ENCODE measurements at regions not wholly inside any gene's neighbourhood (a gene's known extent, or its start where the extent isn't known, plus 50 kb on each side); places are given as distances from the start of the nearest gene placed in this dataset.

DNA sequence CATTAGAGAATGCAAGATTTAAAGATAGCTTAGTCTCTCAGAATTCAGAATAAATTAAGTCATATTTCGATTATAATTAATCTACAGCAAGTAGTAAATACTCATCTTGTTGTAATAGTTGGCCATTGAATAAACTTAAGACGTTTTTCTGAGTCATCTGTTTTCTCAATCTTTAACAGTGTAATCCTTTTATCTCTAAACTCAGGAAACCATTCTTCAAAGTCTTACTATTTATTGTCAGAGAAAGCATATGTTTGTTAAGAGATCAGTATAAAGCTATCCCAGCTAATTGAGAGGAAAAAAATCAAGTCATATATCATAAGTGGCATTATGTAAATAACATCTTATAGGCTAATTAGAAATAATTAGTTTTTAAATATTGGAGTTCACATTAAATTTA lies 201.2 kb upstream of the ADAMTS5 start:
- Histone ChIP-seq H3K27ac (ENCODE audit: low read length) (no peak overlapping the region), H2AFZ (ENCODE audit: low read depth, low read length) (no peak overlapping the region), H3K79me2 (ENCODE audit: insufficient read depth, low read length) (no peaks in the 10 kb centered on the region), H3K9me3 (ENCODE audit: insufficient read depth, low read length, severe bottlenecking) (no peaks in the 10 kb centered on the region), H3K36me3 (ENCODE audit: insufficient read depth, low read length) (no peaks in the 10 kb centered on the region), H3K9ac (ENCODE audit: low read depth, low read length) (no peak overlapping the region), H3K4me3 (ENCODE audit: low read depth in 1 of 2, low read length in 2 of 2) (no peak overlapping the region), H4K20me1 (ENCODE audit: insufficient read depth, low read length) (no peaks in the 10 kb centered on the region), H3K4me1 (ENCODE audit: insufficient read depth, low read length) (no peaks in the 10 kb centered on the region), H3K27me3 (ENCODE audit: insufficient read depth, low read length, poor library complexity) (no peaks in the 10 kb centered on the region), H3K4me2 (ENCODE audit: insufficient read depth, low read length) (no peak overlapping the region)
- DNase-seq (no peak), ATAC-seq (ENCODE audit: insufficient read depth, low read depth) (no peak)
- TF ChIP-seq EZH2 (IDR thresholded peaks at IDR 0.05; ENCODE audit: borderline replicate concordance, low read depth, low read length, severe bottlenecking) = no peak
- TF ChIP-seq, protein P1, sequence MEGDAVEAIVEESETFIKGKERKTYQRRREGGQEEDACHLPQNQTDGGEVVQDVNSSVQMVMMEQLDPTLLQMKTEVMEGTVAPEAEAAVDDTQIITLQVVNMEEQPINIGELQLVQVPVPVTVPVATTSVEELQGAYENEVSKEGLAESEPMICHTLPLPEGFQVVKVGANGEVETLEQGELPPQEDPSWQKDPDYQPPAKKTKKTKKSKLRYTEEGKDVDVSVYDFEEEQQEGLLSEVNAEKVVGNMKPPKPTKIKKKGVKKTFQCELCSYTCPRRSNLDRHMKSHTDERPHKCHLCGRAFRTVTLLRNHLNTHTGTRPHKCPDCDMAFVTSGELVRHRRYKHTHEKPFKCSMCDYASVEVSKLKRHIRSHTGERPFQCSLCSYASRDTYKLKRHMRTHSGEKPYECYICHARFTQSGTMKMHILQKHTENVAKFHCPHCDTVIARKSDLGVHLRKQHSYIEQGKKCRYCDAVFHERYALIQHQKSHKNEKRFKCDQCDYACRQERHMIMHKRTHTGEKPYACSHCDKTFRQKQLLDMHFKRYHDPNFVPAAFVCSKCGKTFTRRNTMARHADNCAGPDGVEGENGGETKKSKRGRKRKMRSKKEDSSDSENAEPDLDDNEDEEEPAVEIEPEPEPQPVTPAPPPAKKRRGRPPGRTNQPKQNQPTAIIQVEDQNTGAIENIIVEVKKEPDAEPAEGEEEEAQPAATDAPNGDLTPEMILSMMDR (IDR thresholded peaks at IDR 0.05; ENCODE audit: borderline replicate concordance, extremely low read depth, low read length, poor library complexity, severe bottlenecking) = no peak

DNA sequence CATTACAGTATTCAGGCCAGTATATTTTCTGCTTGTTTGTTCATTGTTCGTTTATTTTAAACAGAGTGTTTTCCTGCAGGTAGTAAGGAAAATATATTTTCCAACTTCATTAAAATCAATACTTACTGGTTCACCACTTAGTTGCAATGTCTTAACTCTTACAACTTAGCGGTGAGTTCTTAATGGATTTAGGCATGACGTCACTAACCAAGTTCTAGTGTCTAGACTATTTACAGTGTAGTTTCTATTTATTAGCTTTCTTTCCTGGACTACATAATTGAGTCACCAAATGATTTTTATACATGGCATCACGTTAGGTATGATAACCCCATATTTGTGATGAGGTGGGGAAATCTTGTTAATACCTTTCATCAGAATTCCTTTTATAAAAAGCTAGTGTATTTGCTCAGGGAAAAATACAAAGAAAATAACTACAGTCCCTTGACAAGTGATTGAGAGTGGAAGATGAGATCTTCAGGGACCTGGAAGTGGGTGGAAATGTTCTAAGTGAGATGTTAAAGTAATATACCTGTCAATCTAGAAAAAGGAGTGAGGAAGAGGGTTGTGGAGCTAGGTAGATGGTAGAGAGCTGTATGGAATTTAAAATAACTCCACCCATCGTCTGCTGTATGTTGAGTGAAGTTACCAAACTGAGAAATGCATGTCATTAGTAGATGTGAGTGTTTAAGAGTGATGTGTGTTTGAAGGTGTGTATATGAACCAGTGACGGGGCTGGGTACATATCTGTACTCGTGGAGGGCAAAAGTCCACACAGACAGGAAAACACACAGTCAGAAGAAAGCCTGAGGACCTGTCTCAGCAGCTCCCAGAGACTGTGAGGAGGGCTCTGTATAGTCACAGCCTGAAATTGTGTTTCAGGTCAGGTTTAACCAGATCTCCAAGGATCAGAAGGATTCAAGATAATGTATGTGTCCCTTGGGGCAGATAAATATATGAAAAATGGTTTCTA lies 197.6 kb upstream of the ADAMTS5 start:
- H3K27ac ChIP-seq (ENCODE audit: low read length) = no peak overlapping the region
- no peak overlapping the region for H3K4me2 ChIP-seq (ENCODE audit: insufficient read depth, low read length)
- ATAC-seq (ENCODE audit: insufficient read depth, low read depth) = no peak
- H4K20me1 ChIP-seq (ENCODE audit: insufficient read depth, low read length) = no peaks in the 10 kb centered on the region
- no peak overlapping the region for H2AFZ ChIP-seq (ENCODE audit: low read depth, low read length)
- no peak for DNase-seq
- H3K79me2 ChIP-seq (ENCODE audit: insufficient read depth, low read length) = no peaks in the 10 kb centered on the region
- H3K4me1 ChIP-seq (ENCODE audit: insufficient read depth, low read length) = no peaks in the 10 kb centered on the region
- TF ChIP-seq, protein P1 (IDR thresholded peaks at IDR 0.05; ENCODE audit: borderline replicate concordance, extremely low read depth, low read length, poor library complexity, severe bottlenecking) = no peak
- TF ChIP-seq EZH2 (IDR thresholded peaks at IDR 0.05; ENCODE audit: borderline replicate concordance, low read depth, low read length, severe bottlenecking) = no peak
- no peak overlapping the region for H3K4me3 ChIP-seq (ENCODE audit: low read depth in 1 of 2, low read length in 2 of 2)
- H3K36me3 ChIP-seq (ENCODE audit: insufficient read depth, low read length) = no peaks in the 10 kb centered on the region
- no peaks in the 10 kb centered on the region for H3K9me3 ChIP-seq (ENCODE audit: insufficient read depth, low read length, severe bottlenecking)
- no peaks in the 10 kb centered on the region for H3K27me3 ChIP-seq (ENCODE audit: insufficient read depth, low read length, poor library complexity)
- no peak overlapping the region for H3K9ac ChIP-seq (ENCODE audit: low read depth, low read length)

- Histone ChIP-seq H3K27me3 (ENCODE audit: insufficient read depth, low read length, poor library complexity) (no peaks in the 10 kb centered on the region), H3K27ac (ENCODE audit: low read length) (no peak overlapping the region), H4K20me1 (ENCODE audit: insufficient read depth, low read length) (no peaks in the 10 kb centered on the region), H3K4me3 (ENCODE audit: low read depth in 1 of 2, low read length in 2 of 2) (no peak overlapping the region), H2AFZ (ENCODE audit: low read depth, low read length) (no peak overlapping the region), H3K9ac (ENCODE audit: low read depth, low read length) (no peak overlapping the region), H3K9me3 (ENCODE audit: insufficient read depth, low read length, severe bottlenecking) (no peaks in the 10 kb centered on the region), H3K4me2 (ENCODE audit: insufficient read depth, low read length) (no peak overlapping the region), H3K36me3 (ENCODE audit: insufficient read depth, low read length) (no peaks in the 10 kb centered on the region), H3K4me1 (ENCODE audit: insufficient read depth, low read length) (no peaks in the 10 kb centered on the region), H3K79me2 (ENCODE audit: insufficient read depth, low read length) (no peaks in the 10 kb centered on the region)
- ATAC-seq (ENCODE audit: insufficient read depth, low read depth) = no peak
- TF ChIP-seq EZH2 (IDR thresholded peaks at IDR 0.05; ENCODE audit: borderline replicate concordance, low read depth, low read length, severe bottlenecking) = no peak
- TF ChIP-seq, protein P1 (IDR thresholded peaks at IDR 0.05; ENCODE audit: borderline replicate concordance, extremely low read depth, low read length, poor library complexity, severe bottlenecking) = no peak
- no peak for DNase-seq
These were observed 192.1 kb upstream of the ADAMTS5 start for GRCh38 chr21:27158967-27159366.
